H1 (cell line): ENCODE measurements at regions not wholly inside any gene's neighbourhood (a gene's known extent, or its start where the extent isn't known, plus 50 kb on each side); places are given as distances from the start of the nearest gene placed in this dataset.

Experiments
- CTCF ChIA-PET: fragments of 300-600 bp; sonication (Branson Sonifier 250); formaldehyde crosslinking; loops from one replicate; lab custom pipeline; 2021; ENCODE audit not compliant: partially characterized antibody; lab: Charles Lee
- POLR2A ChIA-PET: fragments of 300-600 bp; sonication (Branson Sonifier 250); formaldehyde crosslinking; loops from one replicate; lab custom pipeline; 2021; ENCODE audit warnings: inconsistent platforms; ENCODE audit not compliant: partially characterized antibody; lab: Charles Lee
- DNase-seq, 2 experiments: peaks; one replicate each; pipeline versions ENCODE4 v3.0.0 to v3.0.0-alpha.2; 2010 to 2022; ENCODE audit warnings: low spot score in 2 of 2, low read depth in 1 of 2, mixed read lengths in 1 of 2
- FAIRE-seq: peaks from 2 replicates; lab custom pipeline; 2011; peaks lifted over from hg19 to GRCh38; lab: Jason Lieb, UNC
- H2AFZ ChIP-seq: 2 replicates; pipeline ENCODE4 v1.8.1; 2012; ENCODE audit warnings: low read length, inconsistent platforms
- H2AK5ac ChIP-seq: 2 replicates; pipeline ENCODE4 v1.6.1; 2013; ENCODE audit warnings: low read depth, low read length
- H2BK120ac ChIP-seq: replicated peaks from 2 replicates; pipeline ENCODE3; 2013; ENCODE audit warnings: low read depth, low read length, inconsistent platforms
- H2BK12ac ChIP-seq: 2 replicates; pipeline ENCODE4 v1.6.1; 2013; ENCODE audit warnings: low read depth, low read length
- H2BK15ac ChIP-seq: 2 replicates; pipeline ENCODE4 v1.6.1; 2013; ENCODE audit warnings: low read length
- H2BK20ac ChIP-seq: 2 replicates; pipeline ENCODE4 v1.6.1; 2013; ENCODE audit warnings: low read length
- H2BK5ac ChIP-seq: 2 replicates; pipeline ENCODE4 v1.6.1; 2013; ENCODE audit warnings: low read depth, low read length
- H3K14ac ChIP-seq: 2 replicates; pipeline ENCODE4 v1.6.1; 2013; ENCODE audit warnings: inconsistent platforms; ENCODE audit not compliant: insufficient read length
- H3K18ac ChIP-seq: 2 replicates; pipeline ENCODE4 v1.6.1; 2013; ENCODE audit warnings: low read length; ENCODE audit errors: extremely low read depth
- H3K23ac ChIP-seq: 2 replicates; pipeline ENCODE4 v1.6.1; 2013; ENCODE audit warnings: inconsistent platforms; ENCODE audit not compliant: insufficient read length
- H3K23me2 ChIP-seq: 2 replicates; pipeline ENCODE4 v1.6.1; 2013; ENCODE audit warnings: low read depth, low read length
- H3K27ac ChIP-seq: 2 replicates; pipeline ENCODE4 v1.6.1; 2011; ENCODE audit warnings: low read depth, low read length, inconsistent platforms
- H3K27me3 ChIP-seq, 4 experiments: replicated peaks in 1 of 4; 1 replicate in 1 of 4; 2 replicates in 3 of 4; pipeline versions ENCODE4 v1.6.1 to v1.8.1; 2011 to 2013; ENCODE audit warnings: low read length in 3 of 4, mild to moderate bottlenecking in 3 of 4, inconsistent platforms in 2 of 4, mixed read lengths in 2 of 4, moderate library complexity in 1 of 4; ENCODE audit not compliant: control insufficient read depth in 3 of 4, insufficient read depth in 3 of 4; ENCODE audit errors: extremely low read depth in 1 of 4
- H3K36me3 ChIP-seq, 4 experiments: 2 replicates each; pipeline versions ENCODE4 v1.6.1 to v1.8.1; 2011 to 2013; ENCODE audit warnings: mild to moderate bottlenecking in 4 of 4, low read length in 3 of 4, moderate library complexity in 2 of 4, control low read depth in 1 of 4, inconsistent platforms in 1 of 4; ENCODE audit not compliant: insufficient read depth in 4 of 4, control insufficient read depth in 2 of 4
- H3K4ac ChIP-seq: replicated peaks from 2 replicates; pipeline ENCODE3; 2013; ENCODE audit warnings: low read length, low read depth, mixed read lengths, inconsistent platforms; ENCODE audit not compliant: insufficient read length
- H3K4me1 ChIP-seq, 4 experiments: replicated peaks in 1 of 4; 1 replicate in 1 of 4; 2 replicates in 3 of 4; pipeline versions ENCODE4 v1.6.1 to v1.8.1; 2011 to 2013; ENCODE audit warnings: low read length in 3 of 4, inconsistent platforms in 2 of 4, mixed read lengths in 1 of 4; ENCODE audit not compliant: insufficient read depth in 4 of 4, control insufficient read depth in 3 of 4
- H3K4me2 ChIP-seq, 2 experiments: 2 replicates each; pipeline versions ENCODE4 v1.6.1 to v1.8.1; 2011 to 2013; ENCODE audit warnings: low read depth in 2 of 2, low read length in 2 of 2, control low read depth in 1 of 2, inconsistent platforms in 1 of 2, mild to moderate bottlenecking in 1 of 2; ENCODE audit not compliant: insufficient read depth in 1 of 2
- H3K4me3 ChIP-seq, 4 experiments: fragments of 200-600, 300-600 bp in 1 of 4; sonication (generic), shearing (Covaris generic), sonication (Bioruptor Twin) in 1 of 4; 2 replicates each; pipeline versions ENCODE4 v1.5.1 to v1.8.1; 2011 to 2016; ENCODE audit warnings: low read length in 4 of 4, low read depth in 3 of 4, control low read depth in 2 of 4, inconsistent platforms in 2 of 4, mild to moderate bottlenecking in 2 of 4, mixed read lengths in 1 of 4, moderate library complexity in 1 of 4; ENCODE audit not compliant: insufficient read depth in 2 of 4; ENCODE audit errors: extremely low read depth in 1 of 4
- H3K56ac ChIP-seq: replicated peaks from 2 replicates; pipeline ENCODE3; 2013; ENCODE audit warnings: low read depth, mild to moderate bottlenecking, mixed read lengths, low read length, inconsistent platforms; ENCODE audit not compliant: insufficient read length
- H3K79me1 ChIP-seq: 2 replicates; pipeline ENCODE4 v1.6.1; 2013; ENCODE audit warnings: low read depth, low read length, control low read depth
- H3K79me2 ChIP-seq, 2 experiments: 2 replicates each; pipeline versions ENCODE4 v1.6.1 to v1.8.1; 2012 to 2013; ENCODE audit warnings: low read length in 2 of 2, mild to moderate bottlenecking in 2 of 2, inconsistent platforms in 1 of 2; ENCODE audit not compliant: insufficient read depth in 2 of 2, control insufficient read depth in 1 of 2
- H3K9ac ChIP-seq, 4 experiments: replicated peaks in 1 of 4; 1 replicate in 1 of 4; 2 replicates in 3 of 4; pipeline versions ENCODE4 v1.6.1 to v1.8.1; 2011 to 2013; ENCODE audit warnings: low read depth in 3 of 4, low read length in 3 of 4, control low read depth in 2 of 4, mild to moderate bottlenecking in 2 of 4, moderate library complexity in 2 of 4, inconsistent platforms in 1 of 4; ENCODE audit errors: extremely low read depth in 1 of 4
- H3K9me3 ChIP-seq, 2 experiments: 2 replicates each; pipeline versions ENCODE4 v1.6.1 to v1.8.1; 2012 to 2013; ENCODE audit warnings: mild to moderate bottlenecking in 2 of 2, moderate library complexity in 2 of 2, control low read depth in 1 of 2, inconsistent platforms in 1 of 2, low read depth in 1 of 2, low read length in 1 of 2, mixed read lengths in 1 of 2; ENCODE audit not compliant: insufficient read depth in 2 of 2
- H4K20me1 ChIP-seq, 2 experiments: replicated peaks in 1 of 2; 2 replicates each; pipeline versions ENCODE3 to v1.8.1; 2011 to 2013; ENCODE audit warnings: inconsistent platforms in 2 of 2, low read length in 2 of 2, mild to moderate bottlenecking in 1 of 2; ENCODE audit not compliant: insufficient read depth in 2 of 2, control insufficient read depth in 1 of 2
- H4K5ac ChIP-seq: 2 replicates; pipeline ENCODE4 v1.6.1; 2013; ENCODE audit warnings: low read length, low read depth, mixed read lengths, inconsistent platforms; ENCODE audit not compliant: insufficient read length
- H4K8ac ChIP-seq: 2 replicates; pipeline ENCODE4 v1.8.0; 2013; ENCODE audit warnings: mild to moderate bottlenecking, moderate library complexity, low read length, inconsistent platforms; ENCODE audit not compliant: insufficient read depth; ENCODE audit errors: extremely low read depth
- H4K91ac ChIP-seq: replicated peaks from 2 replicates; pipeline ENCODE3; 2013; ENCODE audit warnings: low read length, mixed read lengths, inconsistent platforms; ENCODE audit not compliant: insufficient read length
- CHD1 ChIP-seq: IDR thresholded peaks from 2 replicates; pipeline ENCODE4 v1.6.1; 2012; ENCODE audit warnings: low read depth, low read length, improper control_type of control experiment
- NANOG ChIP-seq: IDR thresholded peaks from 2 replicates; pipeline ENCODE4 v1.6.1; 2011; ENCODE audit warnings: low read length, low read depth, mild to moderate bottlenecking, inconsistent platforms; ENCODE audit not compliant: insufficient read depth, poor library complexity, severe bottlenecking
- TEAD4 ChIP-seq: IDR thresholded peaks from 2 replicates; pipeline ENCODE4 v1.6.1; 2012; ENCODE audit warnings: low read depth, low read length, inconsistent platforms, mixed read lengths
- WGBS, 2 experiments: shearing (Covaris generic) in 1 of 2; methylation state at CpG; one replicate each; pipeline versions ENCODE4 v1.1.6 to v1.1.7; 2013 to 2015; ENCODE audit warnings: low lambda C conversion rate in 2 of 2, mixed read lengths in 2 of 2, inconsistent platforms in 1 of 2, low coverage in 1 of 2, missing lambda C conversion rate in 1 of 2; ENCODE audit not compliant: insufficient replicate concordance in 2 of 2, insufficient coverage in 1 of 2, insufficient read length in 1 of 2; ENCODE audit errors: extremely low coverage in 1 of 2, missing lambda C conversion rate in 1 of 2; 5-methylcytosine and 5-hydroxymethylcytosine counted together
- TF ChIP-seq, protein P1 (sequence below): IDR thresholded peaks from 2 replicates; pipeline ENCODE4 v1.6.1; 2012; ENCODE audit warnings: inconsistent platforms

DNA sequence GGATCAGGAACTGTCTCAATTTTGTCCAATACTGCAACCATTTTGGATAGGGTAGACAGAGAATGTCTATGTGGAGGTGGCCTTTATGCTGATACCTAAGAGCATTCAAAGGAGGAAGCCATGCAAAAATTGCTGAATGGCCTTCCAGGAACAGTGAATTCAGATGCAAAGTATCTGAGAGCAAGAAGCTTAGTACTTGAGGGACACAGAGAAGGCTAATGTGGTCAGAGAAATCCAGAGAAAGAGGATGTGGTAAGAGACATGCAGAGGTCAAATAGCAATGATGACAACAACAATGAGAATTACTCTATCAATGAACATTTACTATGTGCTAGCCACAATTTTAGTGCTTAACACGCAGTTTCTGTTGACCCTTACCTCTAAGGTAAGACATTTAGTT is 785.6 kb upstream of the KLHL1 start:
- no peaks in the 10 kb centered on the region for H4K20me1 ChIP-seq
- H3K4me1 ChIP-seq, result peaks cover 0 to 4% (median under 1%) of the 10 kb centered on the region in 4 experiments; a peak in 4 of 7 replicates
- no peaks in the 10 kb centered on the region for H3K9me3 ChIP-seq
- H2AFZ ChIP-seq, result no peak overlapping the region
- DNase-seq (no peak), FAIRE-seq (no peak)
- no peaks in the 10 kb centered on the region for H3K27me3 ChIP-seq
- H2AK5ac ChIP-seq, result no peak overlapping the region
- WGBS, 2 experiments, result 91% methylated on average over 1 of the region's 1 CpG; no CpG with 5 or more reads in 1 of the 2 experiments
- no peaks in the 10 kb centered on the region for H3K79me2 ChIP-seq
- H3K56ac ChIP-seq, result no peak overlapping the region
- H4K8ac ChIP-seq, result no peak overlapping the region
- H2BK5ac ChIP-seq, result peak overlapping the region; percentile 74; the same call in 1 of the 2 replicates
- no peak overlapping the region for H3K23ac ChIP-seq
- H3K36me3 ChIP-seq, result no peaks in the 10 kb centered on the region
- peak overlapping the region; percentile 72; the same call in 1 of the 2 replicates for H2BK12ac ChIP-seq
- ChIA-PET POLR2A (no interaction called here), CTCF (interaction anchor here (1.3 kb wide), 1 partner anchor 68 kb away, joined by 3 read pairs; no protein-coding TSS in a partner anchor)
- H2BK120ac ChIP-seq, result no peak overlapping the region
- no peak overlapping the region for H3K4ac ChIP-seq
- H4K5ac ChIP-seq, result no peak overlapping the region
- H3K18ac ChIP-seq, result no peak overlapping the region
- no peak overlapping the region for H3K4me3 ChIP-seq
- no peak overlapping the region for H3K27ac ChIP-seq
- peak overlapping the region in 1 of 2 experiments; percentile 52; a peak in 1 of 4 replicates for H3K4me2 ChIP-seq
- H2BK20ac ChIP-seq, result 0 out of 2 replicates have a peak overlapping the region, but pooled peaks have one; percentile 39
- no peak overlapping the region for H3K9ac ChIP-seq
- no peak overlapping the region for H3K14ac ChIP-seq
- no peaks in the 10 kb centered on the region for H3K79me1 ChIP-seq
- H4K91ac ChIP-seq, result no peak overlapping the region
- no peak overlapping the region for H2BK15ac ChIP-seq
- H3K23me2 ChIP-seq, result no peaks in the 10 kb centered on the region
- TF ChIP-seq TEAD4, result no peak
- no peak for TF ChIP-seq NANOG
- no peak for TF ChIP-seq CHD1
- TF ChIP-seq, protein P1, sequence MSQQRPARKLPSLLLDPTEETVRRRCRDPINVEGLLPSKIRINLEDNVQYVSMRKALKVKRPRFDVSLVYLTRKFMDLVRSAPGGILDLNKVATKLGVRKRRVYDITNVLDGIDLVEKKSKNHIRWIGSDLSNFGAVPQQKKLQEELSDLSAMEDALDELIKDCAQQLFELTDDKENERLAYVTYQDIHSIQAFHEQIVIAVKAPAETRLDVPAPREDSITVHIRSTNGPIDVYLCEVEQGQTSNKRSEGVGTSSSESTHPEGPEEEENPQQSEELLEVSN, result no peak
